Activated CD4-positive, CD25-positive, alpha-beta regulatory T cell (primary cell): ENCODE measurements at regions not wholly inside any gene's neighbourhood (a gene's known extent, or its start where the extent isn't known, plus 50 kb on each side); places are given as distances from the start of the nearest gene placed in this dataset.
"Not testable (repeated sequence)": the region's sequence is repeated elsewhere in the genome, so short reads cannot be mapped to it uniquely, and the experiment has no call there.

Source experiments
- DNase-seq, 4 experiments: peaks; one replicate each; lab custom pipeline; 2025; lab: John Stamatoyannopoulos, UW

DNA sequence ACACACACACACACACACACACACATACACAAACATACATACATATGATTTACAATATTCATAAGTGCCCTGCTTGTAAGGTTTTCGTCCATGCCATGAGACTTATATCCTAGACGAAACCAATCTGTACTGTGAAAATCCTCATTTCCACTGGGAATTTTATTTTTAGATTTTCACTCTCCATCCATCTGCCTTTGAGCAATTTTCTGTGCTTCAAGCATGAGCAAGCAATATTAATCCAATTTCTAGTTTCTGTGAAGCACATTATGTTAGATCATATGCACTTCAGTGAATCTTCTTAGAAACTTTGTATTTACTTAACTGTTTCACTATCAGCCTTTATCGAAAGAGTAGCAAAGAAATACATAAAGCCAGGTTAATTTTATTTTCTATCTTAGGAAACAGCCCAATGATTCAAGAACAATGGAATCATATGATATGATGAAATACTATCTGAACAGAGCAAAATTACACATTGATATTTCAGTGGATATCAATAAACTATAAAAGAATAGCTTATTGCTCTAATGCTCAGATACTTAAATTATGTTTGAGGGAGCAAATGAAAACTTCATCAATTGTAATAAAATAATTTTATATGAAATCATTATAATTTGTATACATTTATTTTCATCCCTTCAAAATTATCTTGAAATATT is 1100.7 kb upstream of the MIR17HG start:
- DNase-seq, result no peak

DNA sequence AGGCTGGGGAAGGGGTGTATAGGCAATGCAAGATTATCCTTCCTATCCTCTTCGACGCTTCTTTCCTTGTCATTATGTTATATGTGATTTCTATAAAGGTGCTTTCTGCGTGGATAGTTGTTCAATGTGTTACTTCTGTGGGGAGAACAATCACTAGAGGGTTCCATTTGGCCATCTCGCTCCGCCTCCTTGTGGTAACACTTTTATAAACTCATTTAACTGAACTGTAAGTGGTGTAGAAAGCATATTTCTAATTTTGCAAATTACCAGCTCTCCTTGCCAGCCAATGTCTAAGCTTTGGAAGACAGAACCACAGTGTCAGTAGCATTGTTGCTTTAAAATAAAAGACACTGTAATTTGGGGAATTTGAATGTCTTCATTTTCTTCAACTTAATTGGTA is 1093.7 kb upstream of the MIR17HG start:
- DNase-seq, result no peak

DNA sequence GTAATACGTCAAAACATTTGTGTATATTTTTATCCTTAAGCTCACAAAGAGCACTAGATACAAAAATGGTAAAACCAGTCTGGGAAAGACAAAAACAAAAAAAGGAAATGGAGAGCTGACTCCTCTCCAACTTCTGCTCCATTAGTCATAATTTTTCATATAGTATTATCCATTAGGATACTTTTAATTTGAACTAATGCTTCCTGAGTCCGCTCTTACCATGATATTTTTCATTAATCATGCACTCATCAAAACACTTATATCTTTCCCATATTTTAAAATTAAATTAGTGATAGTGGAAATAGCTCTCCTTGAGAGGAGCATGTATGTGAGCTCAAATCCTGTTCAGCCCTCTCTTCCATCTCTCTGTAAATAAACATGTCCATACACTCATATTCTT is 1093.0 kb upstream of the MIR17HG start:
- no peak for DNase-seq

DNA sequence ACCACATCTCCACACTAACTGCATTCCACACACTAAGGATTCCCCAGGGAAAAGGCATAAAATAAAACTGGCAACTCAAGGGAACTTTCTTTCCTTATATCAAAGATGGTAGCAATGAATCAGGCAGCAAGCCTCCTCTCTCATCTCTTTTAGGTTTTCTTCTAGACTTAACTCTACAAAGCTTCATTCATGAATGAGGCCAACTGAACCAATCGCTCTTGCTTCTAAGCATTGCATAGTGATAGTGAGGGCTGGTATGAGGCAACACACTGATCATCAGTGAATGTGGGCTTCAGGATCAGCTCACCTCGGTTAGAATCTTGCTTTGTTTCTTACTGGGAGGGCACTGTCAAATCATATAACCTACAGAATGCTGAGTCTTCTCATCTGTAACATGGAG is 1090.7 kb upstream of the MIR17HG start:
- DNase-seq, result no peak

DNA sequence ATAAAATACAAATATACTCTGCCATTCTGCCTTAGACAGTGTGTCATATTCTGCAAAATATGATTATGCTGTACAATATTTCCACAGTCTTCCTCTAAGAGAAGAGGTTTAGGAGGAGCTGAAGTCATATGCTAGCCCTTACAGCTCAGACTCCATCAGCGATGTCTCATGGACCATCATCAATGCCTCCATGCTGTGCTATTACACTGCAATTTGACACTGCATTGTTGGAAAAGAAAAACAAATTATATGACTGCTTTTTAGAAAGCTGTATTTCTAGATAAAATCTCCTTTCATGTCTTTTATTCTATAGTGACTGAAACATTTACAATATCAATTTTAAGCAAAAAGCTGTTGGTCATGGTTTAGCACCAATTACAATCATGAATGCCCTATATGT is 1089.4 kb upstream of the MIR17HG start:
- no peak for DNase-seq

DNA sequence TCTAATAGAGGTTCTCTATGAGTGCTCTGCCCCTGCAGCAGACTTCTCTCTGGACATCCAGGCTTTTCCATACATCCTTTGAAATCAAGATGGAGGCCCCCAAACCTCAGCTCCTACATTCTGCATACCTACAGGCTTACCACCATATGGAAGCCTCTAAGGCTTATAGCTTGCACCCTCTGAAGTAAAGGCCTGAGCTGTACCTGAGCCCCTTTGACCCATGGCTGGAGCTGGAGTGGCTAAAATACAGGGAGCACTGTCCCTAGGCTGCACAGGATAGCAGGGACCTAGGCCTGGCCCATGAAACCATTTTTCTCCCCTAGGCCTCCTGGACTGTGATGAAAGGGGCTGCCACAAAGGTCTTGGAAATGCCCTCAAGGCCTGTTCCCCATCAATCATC is 1086.1 kb upstream of the MIR17HG start:
- DNase-seq, result no peak

DNA sequence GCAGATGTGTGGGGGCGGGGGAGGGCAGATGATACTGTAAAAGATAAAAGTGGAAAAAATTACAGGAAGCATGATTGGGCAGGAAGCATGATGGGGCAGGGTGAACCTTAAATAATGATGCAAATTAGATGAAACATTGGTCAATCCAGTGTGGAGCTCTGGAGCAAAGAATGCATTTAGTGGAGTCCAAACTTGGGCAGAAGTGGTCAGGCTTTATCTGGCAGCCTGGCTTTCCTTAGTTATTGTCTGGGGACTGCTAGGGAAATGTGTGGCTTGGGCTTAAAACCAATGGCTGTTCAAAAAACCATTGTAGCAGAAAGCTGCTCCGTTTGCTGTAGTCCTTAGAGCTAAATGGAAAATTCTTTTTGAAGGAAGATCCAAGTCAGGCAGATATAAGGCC is 1077.3 kb upstream of the MIR17HG start:
- DNase-seq, result no peak

DNA sequence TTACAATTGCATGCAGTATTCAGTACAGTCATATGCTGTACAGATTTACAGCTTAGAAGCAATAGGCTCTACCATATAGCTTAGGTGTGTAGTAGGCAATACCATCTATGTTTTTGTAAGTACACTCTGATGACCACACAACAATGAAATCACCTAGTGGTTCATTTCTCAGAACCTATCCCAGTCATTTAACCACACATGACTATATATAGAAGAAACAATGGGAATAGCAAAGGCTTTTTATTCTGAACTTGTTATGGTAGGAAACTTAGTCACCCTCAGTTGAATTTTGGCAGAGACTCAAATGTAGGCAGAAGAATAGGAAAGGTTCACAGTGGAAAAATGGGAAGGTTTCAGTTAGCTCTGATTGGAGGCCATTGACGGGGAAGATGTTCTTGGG is 1075.1 kb upstream of the MIR17HG start:
- no peak for DNase-seq

DNA sequence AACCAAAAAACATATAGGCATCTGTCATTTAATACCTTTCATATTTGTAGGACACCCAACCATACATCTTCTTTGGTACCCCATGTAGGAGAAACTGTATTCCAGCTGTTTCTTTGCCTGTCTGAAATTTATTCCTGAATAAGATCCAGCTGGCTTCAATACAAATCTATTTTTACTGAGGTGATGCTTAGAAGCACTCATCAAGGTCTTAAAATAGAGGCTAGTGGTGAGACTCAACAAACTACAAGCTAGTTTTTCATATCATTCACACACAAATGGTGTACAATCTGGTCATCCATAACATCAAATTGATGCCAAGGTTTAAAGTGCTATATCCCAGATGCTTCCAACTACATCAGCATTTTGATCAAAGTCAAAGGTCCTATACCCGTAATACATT is 1071.3 kb upstream of the MIR17HG start:
- DNase-seq, result no peak

DNA sequence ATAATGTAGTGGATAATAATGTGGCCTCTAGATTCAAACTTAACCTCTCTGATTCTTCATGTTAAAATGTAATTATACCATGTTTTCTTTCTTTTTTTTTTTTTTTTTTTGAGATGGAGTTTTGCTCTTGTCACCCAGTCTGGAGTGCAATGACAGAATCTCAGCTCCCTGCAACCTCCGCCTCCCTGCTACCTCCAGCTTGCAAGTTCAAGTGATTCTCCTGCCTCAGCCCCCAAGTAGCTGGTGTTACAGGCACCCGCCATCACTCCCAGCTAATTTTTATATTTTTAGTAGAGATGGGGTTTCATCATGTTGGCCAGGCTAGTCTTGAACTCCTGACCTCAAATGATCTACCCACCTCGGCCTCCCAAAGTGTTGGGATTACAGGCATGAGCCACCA is 1069.3 kb upstream of the MIR17HG start:
- not testable (repeated sequence) for DNase-seq

DNA sequence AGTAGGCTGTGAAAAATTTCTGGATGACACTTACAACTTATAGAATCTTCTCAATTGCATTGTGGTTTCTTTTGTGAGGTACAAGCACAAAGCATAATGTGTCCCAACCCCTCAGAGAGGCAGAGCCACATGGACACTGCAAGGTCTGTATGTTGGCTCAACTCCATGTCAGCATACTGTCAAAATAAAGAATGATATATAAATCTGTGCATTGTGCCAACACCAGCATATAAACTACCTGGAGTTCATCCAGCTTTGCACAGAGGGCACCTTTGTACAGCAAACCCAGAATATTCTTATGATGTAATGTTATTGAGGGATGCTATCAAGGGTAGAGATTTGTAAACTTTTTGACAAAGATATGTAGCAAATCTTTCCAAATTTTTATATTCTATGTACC is 1065.8 kb upstream of the MIR17HG start:
- no peak for DNase-seq

DNA sequence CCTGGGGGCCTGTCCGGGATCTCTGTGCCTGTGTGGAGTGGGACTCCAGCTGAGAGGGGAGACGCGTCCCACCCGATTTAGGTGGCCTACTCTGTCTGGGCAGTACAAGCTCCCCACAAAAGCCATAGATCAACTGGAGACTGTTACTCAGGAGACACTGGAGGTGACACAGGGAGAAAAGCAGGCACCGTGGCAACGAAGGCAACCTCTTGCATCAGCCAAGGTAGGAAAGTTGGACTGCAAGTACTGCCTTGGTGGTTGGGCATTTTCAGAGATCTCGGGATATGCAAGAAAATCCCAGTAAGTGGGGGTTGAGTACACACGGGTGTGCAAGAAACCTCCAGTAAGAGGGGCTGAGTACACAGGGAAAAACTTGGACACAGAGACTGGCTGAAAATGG is 1060.0 kb upstream of the MIR17HG start:
- no peak for DNase-seq

DNA sequence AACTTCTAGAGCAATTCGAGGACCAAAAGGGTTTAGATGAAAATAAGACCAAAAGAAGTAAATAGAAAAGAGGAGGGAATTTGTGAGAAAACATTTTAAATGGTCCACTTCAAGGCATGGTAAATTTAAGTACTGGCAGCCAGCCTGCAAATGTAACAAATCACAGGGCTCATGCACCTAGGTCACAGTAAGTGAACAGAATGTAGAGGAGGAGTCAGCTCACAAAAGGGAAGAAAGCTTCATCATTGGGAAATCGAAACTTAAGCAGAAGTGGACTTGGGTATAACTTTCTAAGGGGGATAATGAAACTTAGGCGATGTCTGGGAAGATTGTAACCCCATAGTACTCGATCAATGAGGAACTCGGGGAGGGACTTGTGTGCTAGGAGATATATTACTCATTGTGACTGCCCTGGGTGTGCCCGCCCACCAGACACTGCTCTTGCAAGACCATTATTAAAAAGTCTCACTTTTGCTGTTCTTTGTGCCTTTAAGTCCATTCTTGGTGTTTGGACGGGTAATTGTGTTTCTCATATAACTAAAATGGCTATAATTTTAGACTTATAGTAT is 1053.6 kb upstream of the MIR17HG start:
- DNase-seq, result no peak

DNA sequence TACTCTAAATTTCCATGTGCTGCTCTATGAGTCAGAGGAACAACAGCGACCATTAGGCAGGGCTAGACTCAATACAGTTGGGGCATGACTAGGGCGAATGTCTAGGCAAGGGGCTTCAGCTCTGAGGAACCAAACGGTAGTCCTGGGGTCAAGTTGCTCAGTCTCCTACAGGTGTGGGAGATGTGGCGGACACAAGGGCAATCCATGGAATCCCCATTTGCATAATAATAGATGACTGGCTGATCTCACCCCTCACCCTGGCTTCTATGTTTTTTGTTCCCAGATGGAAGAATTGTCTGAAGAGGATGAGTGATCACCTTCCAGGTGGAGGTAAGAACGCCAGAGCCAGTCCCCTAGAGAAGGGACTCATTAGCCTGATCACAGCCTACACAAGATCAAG is 1048.2 kb upstream of the MIR17HG start:
- no peak for DNase-seq

DNA sequence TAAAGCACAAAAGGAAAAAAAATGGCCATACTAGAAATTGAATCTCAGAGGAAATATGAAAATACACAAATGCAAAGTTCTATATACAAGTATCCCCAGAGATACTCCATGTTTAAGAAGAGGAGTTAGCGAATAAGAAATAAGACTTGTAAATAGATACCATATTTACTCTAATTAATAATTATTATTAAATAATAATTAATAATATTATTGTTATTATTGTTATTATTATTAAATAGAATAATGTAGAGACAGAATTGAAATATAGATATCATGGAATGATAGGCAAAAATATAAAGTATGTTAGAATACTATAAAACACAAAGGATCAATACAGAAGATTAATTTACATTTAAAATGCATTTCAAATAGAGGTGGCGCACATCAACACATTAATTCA is 1047.5 kb upstream of the MIR17HG start:
- no peak for DNase-seq

DNA sequence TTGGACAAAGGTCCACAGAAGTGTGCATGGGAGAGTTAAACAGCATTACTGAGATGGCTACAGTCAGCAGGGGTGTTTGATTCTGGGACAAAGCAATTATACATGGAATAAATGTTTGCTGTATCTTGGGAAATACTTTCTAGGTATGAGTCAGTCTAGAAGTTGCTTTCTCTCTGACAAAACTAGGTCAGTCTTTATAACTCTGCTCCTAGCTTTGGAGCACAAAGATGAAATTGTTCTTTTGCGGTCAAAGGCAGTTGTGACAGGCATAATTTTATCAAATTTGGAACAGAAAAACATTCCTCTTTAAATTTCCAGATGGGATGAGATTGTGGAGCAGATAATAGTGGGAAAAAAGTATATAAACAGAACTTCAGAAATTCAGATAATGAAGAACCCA is 1045.4 kb upstream of the MIR17HG start:
- no peak for DNase-seq

DNA sequence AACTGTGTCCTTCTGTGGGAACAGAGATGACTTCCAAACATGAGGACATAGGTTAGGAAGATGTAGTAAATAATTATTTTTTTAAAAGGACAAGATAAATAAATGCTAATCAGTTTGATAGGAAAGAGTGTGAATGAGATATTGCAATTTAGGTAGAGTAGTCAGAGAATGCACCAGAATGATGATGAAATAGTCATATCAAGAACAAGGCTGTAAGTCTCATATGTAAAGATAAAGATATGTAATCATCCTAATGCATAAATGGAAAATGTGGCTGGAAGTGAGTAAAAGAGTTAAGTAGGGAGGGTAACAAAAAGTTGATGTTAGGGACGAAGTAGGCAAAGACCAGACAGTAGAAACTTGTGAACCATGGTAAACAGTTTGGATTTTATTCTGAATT is 1041.7 kb upstream of the MIR17HG start:
- DNase-seq, result no peak

DNA sequence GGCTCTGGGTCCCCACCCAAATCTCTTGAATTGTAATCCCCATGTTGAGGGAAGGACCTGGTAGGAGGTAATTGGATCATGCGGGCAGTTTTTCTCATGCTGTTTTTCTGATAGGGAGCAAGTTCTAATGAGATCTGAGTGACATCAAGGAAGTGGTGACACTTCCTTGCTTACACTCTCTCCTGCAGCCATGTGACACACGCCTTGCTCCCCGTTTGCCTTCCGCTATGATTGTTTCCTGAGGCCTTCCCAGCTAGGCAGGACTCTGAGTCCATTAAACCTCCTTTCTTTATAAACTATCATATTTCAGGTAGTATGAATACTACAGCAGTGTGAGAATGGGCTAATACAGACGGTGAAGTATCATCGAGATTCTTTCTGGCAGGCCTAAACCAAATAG is 1040.4 kb upstream of the MIR17HG start:
- no peak for DNase-seq

DNA sequence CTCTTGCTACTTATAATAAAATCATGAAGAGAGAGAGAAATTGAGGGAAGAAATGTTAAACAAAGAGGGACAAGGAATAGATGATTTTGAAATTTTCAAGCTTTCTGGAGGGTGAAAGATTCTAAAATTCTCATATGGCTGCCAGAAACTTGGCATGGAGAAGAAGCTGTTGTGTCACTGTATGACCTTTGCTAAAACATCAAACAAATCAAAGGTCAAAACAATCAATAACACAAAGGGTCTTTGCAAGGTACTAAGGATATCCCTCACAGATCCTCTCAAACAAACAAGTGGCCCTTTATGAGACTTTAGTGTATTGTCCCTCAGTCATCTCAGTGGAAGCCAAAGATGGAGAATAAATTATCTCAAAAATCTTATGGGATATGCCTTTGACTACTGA is 1039.2 kb upstream of the MIR17HG start:
- DNase-seq, result no peak

DNA sequence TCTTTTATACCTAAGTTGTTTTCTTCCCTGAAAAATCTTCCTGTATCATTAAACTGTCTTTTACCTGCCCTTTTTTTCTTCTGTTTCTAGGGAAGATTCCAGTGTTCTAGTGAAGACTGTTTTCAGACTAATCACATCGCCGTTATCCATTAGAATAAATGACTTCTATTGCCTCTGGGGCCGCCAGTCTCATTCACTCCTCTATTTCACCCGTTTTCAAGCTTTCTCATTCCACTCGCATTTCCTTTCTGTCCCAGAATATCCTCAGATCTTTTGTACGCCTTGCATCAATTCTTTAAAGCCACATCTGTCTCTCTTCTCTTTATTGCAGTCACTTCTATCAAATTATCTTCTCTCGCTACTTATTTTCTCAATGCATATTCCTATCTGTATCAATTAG is 1035.6 kb upstream of the MIR17HG start:
- no peak for DNase-seq

DNA sequence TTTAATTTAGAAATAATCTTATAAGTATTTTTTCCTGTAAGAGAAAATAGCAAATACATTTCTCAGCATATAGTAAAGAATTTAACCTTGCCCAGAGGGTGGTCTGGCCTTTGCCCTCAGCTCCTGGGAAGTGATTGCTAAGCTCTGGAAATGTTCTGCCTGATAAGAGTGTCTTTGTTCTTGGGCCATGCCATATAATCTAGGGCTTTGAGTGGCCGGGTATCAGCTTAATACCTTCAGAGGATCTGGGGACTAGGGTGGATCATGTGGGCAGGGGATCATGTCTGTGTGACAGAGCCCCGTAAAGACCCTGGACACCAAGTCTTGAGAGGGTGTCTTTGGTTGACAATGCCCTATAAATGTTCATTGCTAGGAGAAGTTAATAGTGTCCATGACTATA is 1032.4 kb upstream of the MIR17HG start:
- DNase-seq, result no peak

DNA sequence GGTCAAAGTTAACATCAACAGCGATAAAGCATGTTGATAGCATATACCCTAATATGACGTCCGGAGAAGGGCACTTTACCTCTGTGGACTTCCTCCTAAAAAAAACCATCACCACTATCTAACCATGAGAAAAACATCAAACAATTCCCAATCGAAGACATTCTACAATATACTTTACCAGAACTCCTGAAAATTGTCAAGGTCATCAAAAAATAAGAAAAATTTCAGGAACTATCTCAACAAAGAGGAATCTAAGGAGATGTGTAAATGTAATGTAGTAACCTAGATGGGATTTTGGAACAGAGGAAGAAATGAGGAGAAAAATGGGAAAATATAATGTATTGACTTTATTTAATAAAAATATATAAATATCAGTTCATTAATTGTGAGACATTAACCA is 1026.8 kb upstream of the MIR17HG start:
- no peak for DNase-seq

DNA sequence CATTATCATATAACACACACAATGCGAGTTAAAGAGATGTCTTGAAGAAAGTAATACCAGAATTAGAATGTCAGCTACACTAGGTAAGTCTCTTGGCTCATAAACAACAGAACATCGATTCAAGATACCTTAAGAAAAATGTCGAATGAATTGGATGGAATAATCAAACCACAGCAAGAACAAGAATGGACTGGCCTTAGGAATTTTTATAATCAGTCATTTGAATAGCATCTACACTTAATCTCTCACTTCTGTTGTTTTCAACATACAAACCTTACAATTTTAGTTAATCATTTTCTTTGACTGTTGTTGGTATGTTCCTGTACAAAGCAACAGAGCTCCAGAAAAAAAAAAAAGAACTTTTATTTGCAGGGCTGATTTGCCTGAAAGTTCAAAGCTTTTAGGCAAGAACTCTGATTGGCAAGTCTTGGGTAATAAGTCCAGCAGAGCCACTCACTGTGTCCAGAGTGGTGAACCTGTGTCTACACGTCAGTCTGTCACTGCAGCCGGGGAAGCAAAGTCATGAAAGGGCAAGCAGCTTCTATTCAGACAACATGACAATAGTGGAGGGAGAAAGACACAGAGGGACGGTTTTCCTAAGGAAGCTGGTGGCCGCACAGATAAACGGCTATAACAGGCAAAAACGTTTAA is 1026.1 kb upstream of the MIR17HG start:
- DNase-seq, result no peak

DNA sequence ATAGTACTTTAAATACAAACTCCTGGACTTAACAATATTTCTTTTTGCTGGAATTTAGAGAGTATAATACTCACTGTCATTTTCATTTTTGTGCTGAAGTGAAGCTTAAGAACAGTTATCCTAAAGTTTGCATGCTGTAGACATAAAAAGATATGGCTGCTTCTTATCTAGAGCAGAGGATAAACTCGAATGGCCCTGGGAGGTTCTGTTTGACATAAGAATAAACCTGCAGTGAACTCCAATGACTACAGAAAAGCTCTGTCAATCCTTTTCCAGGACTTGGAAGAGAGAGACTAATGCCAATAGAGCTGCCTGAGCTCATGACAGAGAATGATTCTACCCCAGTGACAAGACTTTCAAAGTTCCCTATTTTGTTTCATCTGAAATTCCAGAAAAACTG is 1017.8 kb upstream of the MIR17HG start:
- no peak for DNase-seq
